KMS-11 (cell line): ENCODE measurements at regions not wholly inside any gene's neighbourhood (a gene's known extent, or its start where the extent isn't known, plus 50 kb on each side); places are given as distances from the start of the nearest gene placed in this dataset.

Source experiments
- H2AFZ ChIP-seq: fragments of 200-600 bp; sonication (generic); 2 replicates; pipeline ENCODE4 v1.6.1; 2016; ENCODE audit warnings: antibody characterized with exemption, mixed run types, low read depth
- H3K27ac ChIP-seq: fragments of 200-600 bp; sonication (generic); 2 replicates; pipeline ENCODE4 v1.6.1; 2016; ENCODE audit warnings: mild to moderate bottlenecking, mixed run types
- H3K27me3 ChIP-seq: fragments of 200-600 bp; sonication (generic); 2 replicates; pipeline ENCODE4 v1.6.1; 2017; ENCODE audit warnings: mild to moderate bottlenecking, low read depth, mixed run types, moderate library complexity; ENCODE audit not compliant: insufficient read depth
- H3K36me3 ChIP-seq: fragments of 200-600 bp; sonication (generic); 2 replicates; pipeline ENCODE4 v1.6.1; 2017; ENCODE audit warnings: mild to moderate bottlenecking, mixed run types; ENCODE audit not compliant: insufficient read depth
- H3K4me1 ChIP-seq: fragments of 200-600 bp; sonication (generic); 2 replicates; pipeline ENCODE4 v1.6.1; 2016; ENCODE audit warnings: mild to moderate bottlenecking, low read depth, mixed run types; ENCODE audit not compliant: poor library complexity, severe bottlenecking
- H3K4me2 ChIP-seq: fragments of 200-600 bp; sonication (generic); 2 replicates; pipeline ENCODE4 v1.7.0; 2016; ENCODE audit warnings: mild to moderate bottlenecking, mixed run types
- H3K4me3 ChIP-seq: fragments of 200-600 bp; sonication (generic); IDR thresholded peaks from 2 replicates; pipeline ENCODE4 v1.6.1; 2017; ENCODE audit warnings: low read depth, low read length, mixed read lengths; ENCODE audit not compliant: insufficient read depth
- H3K79me2 ChIP-seq: fragments of 200-600 bp; sonication (generic); 2 replicates; pipeline ENCODE4 v1.6.1; 2016; ENCODE audit warnings: low read depth, mixed run types; ENCODE audit not compliant: insufficient read depth
- H3K9ac ChIP-seq: fragments of 200-600 bp; sonication (generic); 2 replicates; pipeline ENCODE4 v1.6.1; 2016; ENCODE audit warnings: mild to moderate bottlenecking, mixed run types
- H4K20me1 ChIP-seq: fragments of 200-600 bp; sonication (generic); 2 replicates; pipeline ENCODE4 v1.6.1; 2016; ENCODE audit warnings: mild to moderate bottlenecking, mixed run types; ENCODE audit not compliant: insufficient read depth
- TF ChIP-seq, protein P1 (sequence below): fragments of 200-600 bp; sonication (generic); conservative IDR thresholded peaks from 2 replicates; pipeline ENCODE4 v1.6.1; 2017; ENCODE audit warnings: low read depth, mild to moderate bottlenecking, antibody characterized with exemption, low read length, moderate library complexity, mixed read lengths

DNA sequence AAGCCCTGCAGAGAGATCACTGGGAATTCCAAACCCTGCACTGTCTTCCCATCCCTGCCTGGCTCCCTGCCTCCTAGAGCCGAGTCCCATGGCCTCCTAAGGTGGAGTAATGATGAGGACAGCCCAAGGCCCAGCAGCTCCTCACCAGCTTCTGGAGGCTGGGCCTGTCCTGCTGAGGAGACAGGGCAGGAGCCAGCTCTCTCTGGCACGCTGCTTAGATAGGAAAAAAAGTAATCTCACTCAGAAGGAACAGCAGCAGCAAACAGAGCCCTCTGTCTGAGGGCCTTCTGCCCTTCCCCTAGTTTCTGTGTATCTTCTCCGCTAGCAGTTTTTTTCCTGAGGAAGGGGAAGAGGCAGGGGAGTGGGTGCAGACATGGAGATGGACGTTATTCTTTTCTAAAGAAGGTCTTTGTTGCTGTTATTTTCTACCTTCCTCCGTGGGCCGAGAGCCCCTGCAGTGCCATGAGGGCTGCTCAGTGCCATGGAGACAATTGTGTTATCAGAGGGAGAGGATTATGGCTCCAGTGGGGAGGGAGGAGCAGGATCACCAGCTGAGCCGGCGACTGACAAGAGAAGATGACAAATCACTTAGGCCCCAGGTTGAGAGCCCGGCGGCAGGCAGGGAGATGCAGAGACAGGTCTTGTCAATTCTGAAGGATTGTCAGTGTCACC, 315.3 kb downstream of the BUD13 start:
- H4K20me1 ChIP-seq = no peaks in the 10 kb centered on the region
- no peak overlapping the region for H2AFZ ChIP-seq
- H3K4me2 ChIP-seq = no peak overlapping the region
- no peak overlapping the region for H3K27ac ChIP-seq
- H3K27me3 ChIP-seq = no peaks in the 10 kb centered on the region
- no peak overlapping the region for H3K9ac ChIP-seq
- TF ChIP-seq, protein P1, sequence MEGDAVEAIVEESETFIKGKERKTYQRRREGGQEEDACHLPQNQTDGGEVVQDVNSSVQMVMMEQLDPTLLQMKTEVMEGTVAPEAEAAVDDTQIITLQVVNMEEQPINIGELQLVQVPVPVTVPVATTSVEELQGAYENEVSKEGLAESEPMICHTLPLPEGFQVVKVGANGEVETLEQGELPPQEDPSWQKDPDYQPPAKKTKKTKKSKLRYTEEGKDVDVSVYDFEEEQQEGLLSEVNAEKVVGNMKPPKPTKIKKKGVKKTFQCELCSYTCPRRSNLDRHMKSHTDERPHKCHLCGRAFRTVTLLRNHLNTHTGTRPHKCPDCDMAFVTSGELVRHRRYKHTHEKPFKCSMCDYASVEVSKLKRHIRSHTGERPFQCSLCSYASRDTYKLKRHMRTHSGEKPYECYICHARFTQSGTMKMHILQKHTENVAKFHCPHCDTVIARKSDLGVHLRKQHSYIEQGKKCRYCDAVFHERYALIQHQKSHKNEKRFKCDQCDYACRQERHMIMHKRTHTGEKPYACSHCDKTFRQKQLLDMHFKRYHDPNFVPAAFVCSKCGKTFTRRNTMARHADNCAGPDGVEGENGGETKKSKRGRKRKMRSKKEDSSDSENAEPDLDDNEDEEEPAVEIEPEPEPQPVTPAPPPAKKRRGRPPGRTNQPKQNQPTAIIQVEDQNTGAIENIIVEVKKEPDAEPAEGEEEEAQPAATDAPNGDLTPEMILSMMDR = no peak
- no peaks in the 10 kb centered on the region for H3K4me1 ChIP-seq
- no peak overlapping the region for H3K4me3 ChIP-seq
- H3K36me3 ChIP-seq = no peaks in the 10 kb centered on the region
- no peaks in the 10 kb centered on the region for H3K79me2 ChIP-seq

DNA sequence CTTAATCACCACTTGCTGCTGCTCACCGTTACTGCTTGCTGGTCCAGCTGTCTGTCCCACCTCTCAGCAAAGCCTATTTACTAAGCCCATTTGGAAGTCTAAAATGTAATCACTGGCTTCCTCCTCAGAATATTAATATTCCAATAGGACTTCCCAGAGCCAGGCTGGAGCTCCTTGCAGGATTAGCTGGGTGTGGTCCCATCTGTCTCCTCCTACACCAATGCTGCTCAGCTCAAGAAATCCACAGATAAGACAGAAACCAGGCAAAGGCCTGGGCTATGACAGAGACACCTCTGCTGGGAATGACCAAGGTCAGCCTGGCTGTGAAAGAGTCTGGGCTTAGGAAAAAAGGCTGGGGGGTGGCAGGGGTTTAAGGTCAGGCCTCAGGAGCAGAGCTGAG, 317.8 kb downstream of the BUD13 start:
- Histone ChIP-seq H2AFZ (no peak overlapping the region), H3K27me3 (no peaks in the 10 kb centered on the region), H4K20me1 (no peaks in the 10 kb centered on the region), H3K27ac (no peak overlapping the region), H3K4me1 (no peaks in the 10 kb centered on the region), H3K79me2 (no peaks in the 10 kb centered on the region), H3K4me3 (no peak overlapping the region), H3K36me3 (no peaks in the 10 kb centered on the region), H3K9ac (no peak overlapping the region), H3K4me2 (no peak overlapping the region)
- TF ChIP-seq, protein P1 = no peak

DNA sequence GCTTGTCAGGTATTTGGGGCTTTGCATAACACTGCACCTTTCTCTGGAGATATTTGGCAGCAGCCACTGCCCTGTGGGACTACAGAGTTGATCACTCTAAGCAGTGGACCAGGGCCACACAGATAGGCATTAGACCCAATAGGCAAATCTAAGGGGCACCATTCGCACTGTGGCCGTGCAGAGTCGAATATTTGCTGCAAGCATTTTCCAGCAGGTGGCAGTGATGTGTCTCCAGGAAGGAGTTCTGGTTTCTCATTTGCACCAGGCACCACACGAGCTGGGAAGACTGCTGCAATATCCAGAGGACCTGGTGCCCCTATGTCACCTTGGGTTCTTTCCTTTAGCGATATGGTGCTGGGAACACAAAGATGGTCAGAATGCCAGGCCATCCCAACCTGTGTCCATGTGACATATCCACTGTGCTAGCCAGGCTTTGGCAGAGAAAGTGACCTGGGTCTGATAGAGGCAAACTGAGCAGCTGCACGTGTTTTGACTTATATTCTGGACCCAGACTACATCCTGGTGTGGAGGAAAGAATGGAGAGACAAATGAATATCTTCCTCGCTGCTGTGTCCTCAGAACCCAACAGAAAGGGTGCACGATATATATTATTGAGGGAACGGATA, 318.7 kb downstream of the BUD13 start:
- Histone ChIP-seq H3K4me2 (no peak overlapping the region), H3K27me3 (no peaks in the 10 kb centered on the region), H3K36me3 (no peaks in the 10 kb centered on the region), H3K79me2 (no peaks in the 10 kb centered on the region), H3K4me3 (no peak overlapping the region), H3K4me1 (no peaks in the 10 kb centered on the region), H3K9ac (no peak overlapping the region), H4K20me1 (no peaks in the 10 kb centered on the region), H2AFZ (no peak overlapping the region), H3K27ac (no peak overlapping the region)
- TF ChIP-seq, protein P1 = peak; percentile 51

DNA sequence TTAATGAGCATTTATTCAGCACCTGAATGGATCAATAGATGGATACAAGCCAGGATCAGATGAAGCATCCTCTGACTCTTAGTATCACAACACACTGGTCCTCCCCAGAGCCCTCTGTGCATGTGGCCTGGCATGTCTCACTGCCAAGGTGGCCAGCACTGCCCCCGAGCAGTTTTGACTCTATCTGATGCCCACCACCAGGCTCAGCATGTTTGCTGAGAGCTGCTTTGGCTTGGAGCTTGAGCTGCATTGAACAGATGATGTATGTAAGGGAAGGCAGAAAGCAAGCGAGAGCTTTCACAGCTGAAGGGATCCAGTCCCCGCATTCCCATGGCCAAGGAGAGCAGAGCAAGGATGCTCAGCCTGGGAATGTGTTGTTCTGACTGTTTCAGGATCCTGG, 320.3 kb downstream of the BUD13 start:
- TF ChIP-seq, protein P1 = no peak
- no peaks in the 10 kb centered on the region for H3K79me2 ChIP-seq
- no peak overlapping the region for H3K4me2 ChIP-seq
- H3K36me3 ChIP-seq = no peaks in the 10 kb centered on the region
- no peaks in the 10 kb centered on the region for H4K20me1 ChIP-seq
- H3K9ac ChIP-seq = no peak overlapping the region
- H3K27me3 ChIP-seq = no peaks in the 10 kb centered on the region
- no peaks in the 10 kb centered on the region for H3K4me1 ChIP-seq
- H3K27ac ChIP-seq = no peak overlapping the region
- no peak overlapping the region for H2AFZ ChIP-seq
- H3K4me3 ChIP-seq = no peak overlapping the region
